HL-60 (cell line): ENCODE measurements at regions not wholly inside any gene's neighbourhood (a gene's known extent, or its start where the extent isn't known, plus 50 kb on each side); places are given as distances from the start of the nearest gene placed in this dataset.

Experiments
- TF ChIP-seq, protein P1 (sequence below): IDR thresholded peaks from one replicate; pipeline ENCODE4 v1.5.1; 2011; ENCODE audit warnings: low read length, control low read depth, inconsistent platforms; ENCODE audit not compliant: insufficient read depth
- TF ChIP-seq, protein P2 (sequence below): IDR thresholded peaks from 2 replicates; pipeline ENCODE4 v1.6.1; 2012; ENCODE audit warnings: low read depth; ENCODE audit not compliant: insufficient replicate concordance

GRCh38 chr9:81395676-81396054 lies 293.7 kb downstream of the TLE1 start:
- TF ChIP-seq, protein P1, sequence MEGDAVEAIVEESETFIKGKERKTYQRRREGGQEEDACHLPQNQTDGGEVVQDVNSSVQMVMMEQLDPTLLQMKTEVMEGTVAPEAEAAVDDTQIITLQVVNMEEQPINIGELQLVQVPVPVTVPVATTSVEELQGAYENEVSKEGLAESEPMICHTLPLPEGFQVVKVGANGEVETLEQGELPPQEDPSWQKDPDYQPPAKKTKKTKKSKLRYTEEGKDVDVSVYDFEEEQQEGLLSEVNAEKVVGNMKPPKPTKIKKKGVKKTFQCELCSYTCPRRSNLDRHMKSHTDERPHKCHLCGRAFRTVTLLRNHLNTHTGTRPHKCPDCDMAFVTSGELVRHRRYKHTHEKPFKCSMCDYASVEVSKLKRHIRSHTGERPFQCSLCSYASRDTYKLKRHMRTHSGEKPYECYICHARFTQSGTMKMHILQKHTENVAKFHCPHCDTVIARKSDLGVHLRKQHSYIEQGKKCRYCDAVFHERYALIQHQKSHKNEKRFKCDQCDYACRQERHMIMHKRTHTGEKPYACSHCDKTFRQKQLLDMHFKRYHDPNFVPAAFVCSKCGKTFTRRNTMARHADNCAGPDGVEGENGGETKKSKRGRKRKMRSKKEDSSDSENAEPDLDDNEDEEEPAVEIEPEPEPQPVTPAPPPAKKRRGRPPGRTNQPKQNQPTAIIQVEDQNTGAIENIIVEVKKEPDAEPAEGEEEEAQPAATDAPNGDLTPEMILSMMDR: no peak
- TF ChIP-seq, protein P2, sequence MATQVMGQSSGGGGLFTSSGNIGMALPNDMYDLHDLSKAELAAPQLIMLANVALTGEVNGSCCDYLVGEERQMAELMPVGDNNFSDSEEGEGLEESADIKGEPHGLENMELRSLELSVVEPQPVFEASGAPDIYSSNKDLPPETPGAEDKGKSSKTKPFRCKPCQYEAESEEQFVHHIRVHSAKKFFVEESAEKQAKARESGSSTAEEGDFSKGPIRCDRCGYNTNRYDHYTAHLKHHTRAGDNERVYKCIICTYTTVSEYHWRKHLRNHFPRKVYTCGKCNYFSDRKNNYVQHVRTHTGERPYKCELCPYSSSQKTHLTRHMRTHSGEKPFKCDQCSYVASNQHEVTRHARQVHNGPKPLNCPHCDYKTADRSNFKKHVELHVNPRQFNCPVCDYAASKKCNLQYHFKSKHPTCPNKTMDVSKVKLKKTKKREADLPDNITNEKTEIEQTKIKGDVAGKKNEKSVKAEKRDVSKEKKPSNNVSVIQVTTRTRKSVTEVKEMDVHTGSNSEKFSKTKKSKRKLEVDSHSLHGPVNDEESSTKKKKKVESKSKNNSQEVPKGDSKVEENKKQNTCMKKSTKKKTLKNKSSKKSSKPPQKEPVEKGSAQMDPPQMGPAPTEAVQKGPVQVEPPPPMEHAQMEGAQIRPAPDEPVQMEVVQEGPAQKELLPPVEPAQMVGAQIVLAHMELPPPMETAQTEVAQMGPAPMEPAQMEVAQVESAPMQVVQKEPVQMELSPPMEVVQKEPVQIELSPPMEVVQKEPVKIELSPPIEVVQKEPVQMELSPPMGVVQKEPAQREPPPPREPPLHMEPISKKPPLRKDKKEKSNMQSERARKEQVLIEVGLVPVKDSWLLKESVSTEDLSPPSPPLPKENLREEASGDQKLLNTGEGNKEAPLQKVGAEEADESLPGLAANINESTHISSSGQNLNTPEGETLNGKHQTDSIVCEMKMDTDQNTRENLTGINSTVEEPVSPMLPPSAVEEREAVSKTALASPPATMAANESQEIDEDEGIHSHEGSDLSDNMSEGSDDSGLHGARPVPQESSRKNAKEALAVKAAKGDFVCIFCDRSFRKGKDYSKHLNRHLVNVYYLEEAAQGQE: no peak
